ENCODE measurements at regions not wholly inside any gene's neighbourhood (a gene's known extent, or its start where the extent isn't known, plus 50 kb on each side); places are given as distances from the start of the nearest gene placed in this dataset.

DNA sequence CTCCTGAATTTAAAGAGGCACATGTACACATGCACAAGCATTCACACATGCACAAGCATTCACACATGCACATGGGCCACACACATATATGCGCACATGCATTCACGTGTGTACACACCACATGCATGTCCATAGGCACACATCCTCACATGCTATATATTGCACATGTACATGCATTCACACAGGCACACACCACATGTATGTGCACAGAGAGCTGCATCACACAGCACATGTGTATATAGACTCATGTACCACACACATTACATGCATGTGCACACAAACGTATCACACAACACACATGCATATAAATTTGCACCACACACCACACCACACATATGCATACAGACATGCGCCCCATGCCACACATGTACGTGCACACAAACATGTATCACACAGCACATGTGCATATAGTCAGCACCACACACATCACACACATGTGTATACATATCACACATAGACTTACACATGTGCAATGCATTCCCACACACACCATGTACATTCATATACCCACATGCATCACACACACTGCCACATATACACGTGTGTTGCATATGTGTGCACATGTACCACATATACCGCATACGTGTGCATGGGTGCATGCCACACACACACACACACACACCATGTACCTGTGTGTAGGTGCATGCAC is 54.6 kb upstream of the COL18A1 start:
- Mint-ChIP-seq H3K27me3 (ENCODE audit: low read depth) (peaks cover 3% of the 10 kb centered on the region), H3K4me3 (no peak overlapping the region), H3K4me1 (peaks cover 26% of the 10 kb centered on the region), H3K27ac (no peak overlapping the region), H3K9me3 (no peaks in the 10 kb centered on the region), H3K36me3 (no peaks in the 10 kb centered on the region)
- TF ChIP-seq CTCF (IDR thresholded peaks at IDR 0.05; ENCODE audit: unreplicated experiment) = no peak
- no peak for DNase-seq (ENCODE audit: low spot score in 2 of 2, unreplicated experiment in 2 of 2)

DNA sequence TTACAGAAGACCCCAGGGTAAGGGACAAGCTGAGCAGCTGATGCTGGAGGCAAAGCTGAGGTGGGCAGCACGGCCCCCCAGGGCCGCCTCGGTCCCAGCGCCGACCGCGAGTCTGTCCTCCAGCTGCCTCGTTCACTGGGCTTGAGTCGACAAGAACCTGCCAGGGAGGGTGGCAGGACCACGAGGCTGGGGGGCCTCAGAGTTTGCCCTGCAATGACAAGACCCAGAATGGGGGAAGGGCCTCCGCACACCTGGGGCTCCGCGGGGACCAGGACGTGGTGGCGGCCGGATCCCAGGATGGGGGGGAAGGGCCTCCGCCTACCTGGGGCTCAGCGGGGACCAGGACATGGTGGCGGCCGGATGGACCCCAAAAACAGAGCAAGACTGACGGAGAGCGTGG is 53.9 kb upstream of the COL18A1 start:
- H3K4me1 Mint-ChIP-seq = peaks cover 33% of the 10 kb centered on the region
- no peak overlapping the region for H3K4me3 Mint-ChIP-seq
- H3K27ac Mint-ChIP-seq = no peak overlapping the region
- TF ChIP-seq CTCF (IDR thresholded peaks at IDR 0.05; ENCODE audit: unreplicated experiment) = no peak
- no peaks in the 10 kb centered on the region for H3K9me3 Mint-ChIP-seq
- peaks cover 5% of the 10 kb centered on the region for H3K27me3 Mint-ChIP-seq (ENCODE audit: low read depth)
- DNase-seq (ENCODE audit: low spot score in 2 of 2, unreplicated experiment in 2 of 2) = no peak
- no peaks in the 10 kb centered on the region for H3K36me3 Mint-ChIP-seq

DNA sequence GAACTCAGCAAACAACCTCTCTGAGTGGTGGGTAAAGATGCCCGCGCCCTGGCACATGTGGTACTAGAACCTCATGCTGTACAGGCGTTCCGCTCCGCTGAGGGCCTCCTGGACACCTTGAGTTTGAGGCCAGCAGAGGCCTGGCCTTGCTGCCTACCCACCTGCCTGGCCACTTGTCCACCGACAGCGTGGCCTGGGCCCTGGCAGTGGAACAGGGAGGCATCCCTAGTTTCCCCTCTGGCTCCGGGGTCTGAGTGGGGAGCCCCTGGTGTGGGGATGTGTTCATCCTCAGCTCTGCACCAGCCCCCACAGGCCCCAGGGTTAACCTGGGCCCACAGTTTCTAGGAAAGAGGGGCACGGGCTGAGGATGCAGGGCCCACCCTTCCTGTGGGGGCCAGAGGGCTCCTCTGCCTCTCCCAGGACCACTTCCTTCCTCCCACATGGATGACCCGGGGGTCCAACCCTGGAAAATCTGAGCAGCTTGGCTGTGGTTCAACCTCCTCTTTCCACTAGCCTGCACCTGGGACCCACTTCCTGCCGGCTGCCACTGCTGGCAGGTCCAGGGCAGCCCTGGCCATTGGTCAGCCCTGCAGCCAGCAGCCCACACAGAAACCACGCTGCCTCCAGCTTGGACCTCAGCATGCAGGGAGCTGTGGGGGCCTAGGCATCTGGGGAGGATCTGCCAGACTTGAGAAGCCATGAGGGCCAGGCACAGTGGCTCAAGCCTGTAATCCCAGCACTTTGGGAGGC is 53.3 kb upstream of the COL18A1 start:
- peaks cover 38% of the 10 kb centered on the region for H3K4me1 Mint-ChIP-seq
- DNase-seq (ENCODE audit: low spot score in 2 of 2, unreplicated experiment in 2 of 2) = no peak

DNA sequence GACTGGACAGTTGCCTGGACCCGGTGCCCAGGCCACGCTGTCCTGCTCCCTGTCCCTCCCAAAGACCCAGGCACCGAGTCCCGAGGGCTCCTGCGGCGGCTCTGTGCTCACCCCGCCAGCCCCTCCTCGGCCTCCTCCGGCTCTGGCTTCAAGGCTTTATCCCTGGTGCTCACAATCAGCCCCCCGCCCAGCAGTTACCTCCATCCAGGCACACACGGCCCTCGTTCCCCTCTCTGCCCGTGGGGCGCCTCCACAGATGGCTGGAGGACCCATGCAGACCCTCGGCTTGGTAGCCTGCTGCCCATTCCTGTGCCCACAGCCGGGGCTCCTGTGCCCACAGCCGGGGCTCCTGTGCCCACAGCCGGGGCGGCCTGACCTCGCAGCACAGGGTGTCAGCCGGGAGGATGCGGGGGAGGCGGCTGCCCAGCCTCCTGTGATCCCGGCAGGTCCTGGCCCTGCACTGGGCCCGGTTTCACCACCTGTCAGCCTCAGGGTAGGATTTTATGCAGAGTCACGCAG is 52.3 kb upstream of the COL18A1 start:
- Mint-ChIP-seq H3K4me1 (peaks cover 48% of the 10 kb centered on the region), H3K27me3 (ENCODE audit: low read depth) (peaks cover 7% of the 10 kb centered on the region), H3K9me3 (no peaks in the 10 kb centered on the region), H3K4me3 (no peak overlapping the region), H3K36me3 (no peaks in the 10 kb centered on the region), H3K27ac (no peak overlapping the region)
- no peak for TF ChIP-seq CTCF (IDR thresholded peaks at IDR 0.05; ENCODE audit: unreplicated experiment)
- no peak for DNase-seq (ENCODE audit: low spot score in 2 of 2, unreplicated experiment in 2 of 2)

More for the DNA sequence above, 53.3 kb upstream of the COL18A1 start:
- no peak overlapping the region for H3K27ac Mint-ChIP-seq
- H3K27me3 Mint-ChIP-seq (ENCODE audit: low read depth) = peaks cover 5% of the 10 kb centered on the region
- TF ChIP-seq CTCF (IDR thresholded peaks at IDR 0.05; ENCODE audit: unreplicated experiment) = no peak
- H3K4me3 Mint-ChIP-seq = no peak overlapping the region
- no peaks in the 10 kb centered on the region for H3K9me3 Mint-ChIP-seq
- H3K36me3 Mint-ChIP-seq = no peaks in the 10 kb centered on the region

DNA sequence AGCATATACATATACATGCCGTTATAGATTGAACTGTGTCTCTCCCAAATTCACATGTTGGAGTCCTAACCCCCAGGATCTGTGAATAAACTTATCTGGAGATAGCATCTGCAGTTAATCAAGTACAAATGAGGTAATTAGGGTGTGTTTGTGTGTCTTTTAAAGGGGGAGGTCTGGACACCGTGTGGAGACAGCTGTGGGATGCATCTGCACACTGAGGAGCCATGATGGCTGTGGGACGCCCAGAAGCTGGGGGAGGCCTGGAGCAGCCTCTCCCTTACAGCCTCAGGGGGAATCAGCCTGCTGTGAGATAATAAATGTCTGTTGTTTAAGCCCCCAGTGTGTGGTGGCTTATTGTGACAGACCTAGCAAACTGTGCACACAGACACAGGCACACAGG is 51.8 kb upstream of the COL18A1 start:
- no peak for DNase-seq (ENCODE audit: low spot score in 2 of 2, unreplicated experiment in 2 of 2)
- Mint-ChIP-seq H3K27ac (no peak overlapping the region), H3K27me3 (ENCODE audit: low read depth) (peaks cover 6% of the 10 kb centered on the region), H3K4me3 (no peak overlapping the region), H3K9me3 (no peaks in the 10 kb centered on the region), H3K4me1 (peaks cover 52% of the 10 kb centered on the region), H3K36me3 (no peaks in the 10 kb centered on the region)
- no peak for TF ChIP-seq CTCF (IDR thresholded peaks at IDR 0.05; ENCODE audit: unreplicated experiment)

Measured in mesothelial cell of epicardium (in vitro differentiated cells).